ENCODE measurements at regions not wholly inside any gene's neighbourhood (a gene's known extent, or its start where the extent isn't known, plus 50 kb on each side); places are given as distances from the start of the nearest gene placed in this dataset.

- no peak for TF ChIP-seq POLR2AphosphoS5 (IDR thresholded peaks at IDR 0.05; ENCODE audit: borderline replicate concordance, low read depth, low read length)
- no peak for TF ChIP-seq EZH2 (IDR thresholded peaks at IDR 0.05)
- TF ChIP-seq FOXP2 (optimal IDR thresholded peaks at IDR 0.05; ENCODE audit: control extremely low read depth, extremely low read length, insufficient read depth) = no peak
Observed at GRCh38 chr11:119957951-119958350, 180.0 kb downstream of the TRIM29 start.

All from SK-N-MC (cell line).